K562 (cell line): ENCODE measurements at regions not wholly inside any gene's neighbourhood (a gene's known extent, or its start where the extent isn't known, plus 50 kb on each side); places are given as distances from the start of the nearest gene placed in this dataset.

Source experiments
- ATAC-seq: fragments of 200-7000 bp; cut with Tn5 transposase; 3 replicates; pipeline ENCODE4 v1.9.1; 2020; ENCODE audit warnings: moderate library complexity
- BruUV-seq: library from RNA; stranded (reverse); fragments of 400-500 nt; replicated peaks from 2 replicates; lab custom pipeline; 2021; lab: Mats Ljungman, UMichigan
- CTCF ChIA-PET: fragments of 300-600 bp; formaldehyde crosslinking; extraction: SDS; loops from one replicate; lab custom pipeline; 2021; ENCODE audit warnings: low intra/inter-chr PET ratio; lab: Yijun Ruan, JAX
- POLR2A ChIA-PET: fragments of 300-600, 350-650 bp; sonication (Branson Sonifier 250); formaldehyde crosslinking; extraction: SDS; loops from one replicate; lab custom pipeline; 2021; ENCODE audit warnings: antibody characterized with exemption, inconsistent platforms; lab: Yijun Ruan, JAX
- DNase-seq, 4 experiments: peaks; one replicate each; pipeline versions ENCODE4 v3.0.0 to v3.0.0-alpha.2; 2011 to 2018; ENCODE audit warnings: low spot score in 3 of 4, mixed read lengths in 3 of 4; ENCODE audit errors: extremely low read depth in 1 of 4
- FAIRE-seq: peaks from 2 replicates; lab custom pipeline; 2011; peaks lifted over from hg19 to GRCh38; lab: Jason Lieb, UNC
- H2AFZ ChIP-seq: 2 replicates; pipeline ENCODE4 v1.6.0; 2011; ENCODE audit warnings: low read depth, low read length, control low read depth, inconsistent platforms
- H3K27ac ChIP-seq: fragments of 200-600 bp; 3 replicates; pipeline ENCODE4 v1.8.0; 2011; ENCODE audit warnings: low read depth, mild to moderate bottlenecking, control low read depth, inconsistent platforms, low read length, moderate library complexity, mixed read lengths; ENCODE audit errors: extremely low read depth
- H3K27me3 ChIP-seq, 2 experiments: fragments of 300-600 bp in 1 of 2; 2 replicates in 1 of 2; 3 replicates in 1 of 2; pipeline versions ENCODE4 v1.6.0 to v1.8.0; 2011; ENCODE audit warnings: inconsistent platforms in 2 of 2, low read length in 2 of 2, mild to moderate bottlenecking in 1 of 2, mixed read lengths in 1 of 2, moderate library complexity in 1 of 2; ENCODE audit not compliant: control insufficient read depth in 2 of 2, insufficient read depth in 2 of 2
- H3K36me3 ChIP-seq: fragments of 300-600 bp; 3 replicates; pipeline ENCODE4 v1.8.0; 2011; ENCODE audit warnings: mild to moderate bottlenecking, low read length, inconsistent platforms; ENCODE audit not compliant: control insufficient read depth, insufficient read depth
- H3K4me1 ChIP-seq, 2 experiments: fragments of 200-600 bp in 1 of 2; replicated peaks in 1 of 2; 2 replicates in 1 of 2; 3 replicates in 1 of 2; pipeline versions ENCODE4 v1.5.1 to v1.8.0; 2011; ENCODE audit warnings: inconsistent platforms in 2 of 2, low read length in 2 of 2, mild to moderate bottlenecking in 1 of 2, mixed read lengths in 1 of 2, moderate library complexity in 1 of 2; ENCODE audit not compliant: control insufficient read depth in 2 of 2, insufficient read depth in 2 of 2
- H3K4me2 ChIP-seq: 2 replicates; pipeline ENCODE4 v1.6.1; 2011; ENCODE audit warnings: low read length, control low read depth, inconsistent platforms, mixed read lengths; ENCODE audit not compliant: insufficient read depth
- H3K4me3 ChIP-seq: fragments of 200-600 bp; sonication (generic), shearing (Covaris generic); 2 replicates; pipeline ENCODE4 v1.5.1; 2016; ENCODE audit warnings: control low read depth, inconsistent platforms
- H3K79me2 ChIP-seq: fragments of 200-600 bp; 3 replicates; pipeline ENCODE4 v1.8.0; 2011; ENCODE audit warnings: low read length, inconsistent platforms; ENCODE audit not compliant: control insufficient read depth, insufficient read depth
- H3K9ac ChIP-seq, 2 experiments: 2 replicates each; pipeline versions ENCODE4 v1.6.0 to v1.6.1; 2011; ENCODE audit warnings: low read depth in 2 of 2, low read length in 2 of 2, control low read depth in 1 of 2, inconsistent platforms in 1 of 2, mild to moderate bottlenecking in 1 of 2, mixed read lengths in 1 of 2; ENCODE audit not compliant: insufficient read depth in 1 of 2
- H3K9me1 ChIP-seq: one replicate; pipeline ENCODE4 v1.6.0; 2011; ENCODE audit warnings: inconsistent platforms, mild to moderate bottlenecking, low read length, moderate library complexity; ENCODE audit not compliant: control insufficient read depth, insufficient read depth
- H3K9me3 ChIP-seq: replicated peaks from 2 replicates; pipeline ENCODE4 v1.5.1; 2011; ENCODE audit warnings: low read depth, low read length, inconsistent platforms; ENCODE audit not compliant: control insufficient read depth, insufficient read depth
- H4K20me1 ChIP-seq: replicated peaks from 2 replicates; pipeline ENCODE4 v1.6.1; 2011; ENCODE audit warnings: low read length, inconsistent platforms, mixed read lengths; ENCODE audit not compliant: control insufficient read depth, insufficient read depth
- BCL6 ChIP-seq: fragments of 250-450 bp; sonication (Bioruptor Pico); IDR thresholded peaks from 2 replicates; pipeline ENCODE4 v1.4.0; 2020
- CHD1 ChIP-seq: fragments of 200-600 bp; sonication (generic); IDR thresholded peaks from one replicate; pipeline ENCODE4 v1.6.1; 2012; ENCODE audit warnings: mild to moderate bottlenecking, moderate library complexity, low read length, inconsistent platforms
- CXXC5 ChIP-seq: fragments of 250-450 bp; sonication (Bioruptor Pico); IDR thresholded peaks from 2 replicates; pipeline ENCODE4 v1.8.0; 2022; ENCODE audit warnings: inconsistent platforms, mild to moderate bottlenecking, moderate library complexity
- EWSR1 ChIP-seq: fragments of 450-650 bp; IDR thresholded peaks from 2 replicates; pipeline ENCODE4 v1.6.1; 2018; ENCODE audit warnings: borderline replicate concordance, mild to moderate bottlenecking, low read depth, moderate library complexity; ENCODE audit not compliant: partially characterized antibody
- NKRF ChIP-seq: fragments of 450-650 bp; IDR thresholded peaks from 2 replicates; pipeline ENCODE4 v1.6.1; 2016; ENCODE audit warnings: borderline replicate concordance
- YBX1 ChIP-seq: fragments of 450-650 bp; IDR thresholded peaks from 2 replicates; pipeline ENCODE4 v1.7.1; 2016; ENCODE audit warnings: mild to moderate bottlenecking
- ZNF133 ChIP-seq: fragments of 250-450 bp; sonication (Bioruptor Pico); IDR thresholded peaks from 2 replicates; pipeline ENCODE4 v1.4.0; 2020; ENCODE audit warnings: mild to moderate bottlenecking
- WGBS: fragments of 100-300 bp; shearing (Covaris generic); methylation state at CpG from one replicate; pipeline ENCODE4 v1.1.6; 2016; ENCODE audit warnings: low coverage, mixed read lengths; ENCODE audit not compliant: insufficient coverage; ENCODE audit errors: missing lambda C conversion rate; 5-methylcytosine and 5-hydroxymethylcytosine counted together
- in situ Hi-C: fragments of 300-500 bp; cut with MboI; formaldehyde crosslinking; loops from 4 replicates; pipeline ENCODE4 v1.15.0; 2018; ENCODE audit warnings: inconsistent platforms, mixed read lengths
- intact Hi-C: fragments of 100-400 bp; cut with micrococcal nuclease; formaldehyde crosslinking; loops from 2 replicates; pipeline ENCODE4 v1.14.2; 2022

DNA sequence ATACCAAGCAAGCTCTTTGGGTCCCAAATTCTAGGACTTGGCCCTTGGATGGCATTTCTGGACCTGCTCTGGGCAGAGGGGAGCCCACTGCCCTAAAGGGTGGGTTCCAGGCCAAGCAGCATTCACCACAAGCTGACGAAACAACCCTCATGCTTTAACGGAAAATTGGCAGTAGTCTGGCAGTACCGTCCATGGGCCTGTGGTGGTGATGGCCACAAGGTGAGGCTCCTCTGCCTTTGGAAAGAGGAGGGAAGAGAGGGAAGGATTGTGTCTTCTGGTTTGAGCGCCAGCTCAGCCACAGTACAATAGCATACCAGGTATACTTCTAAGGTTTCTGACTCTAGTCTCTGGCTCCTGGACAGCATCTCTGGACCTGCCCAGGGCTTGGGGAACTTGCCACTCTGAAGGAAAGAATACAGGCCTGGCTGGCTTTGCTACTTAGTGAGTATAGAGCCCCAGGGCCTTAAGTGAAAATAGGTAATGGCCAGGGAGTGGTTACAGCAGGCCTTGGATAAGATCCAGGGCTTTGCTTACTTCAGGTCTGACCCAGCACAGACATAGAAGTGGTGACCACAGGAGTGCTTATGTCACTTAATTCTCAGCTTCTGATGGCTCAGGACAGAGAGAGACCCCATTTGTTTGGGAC, 595.5 kb downstream of the LMO7 start:
- no peaks in the 10 kb centered on the region for H3K79me2 ChIP-seq
- CTCF ChIA-PET, result no interaction called here
- H3K4me2 ChIP-seq, result no peak overlapping the region
- DNase-seq, result no peak
- no peak overlapping the region for H2AFZ ChIP-seq
- no peak for ATAC-seq
- WGBS, result 0% methylated on average over 3 of the region's 4 CpGs
- no peaks in the 10 kb centered on the region for H3K36me3 ChIP-seq
- in situ Hi-C loops, result no loop called here
- no peaks in the 10 kb centered on the region for H3K9me1 ChIP-seq
- TF ChIP-seq EWSR1 (no peak), CHD1 (no peak), CXXC5 (CRISPR knock-in tag) (no peak)
- TF ChIP-seq, all 486 proteins: peak for 0
- POLR2A ChIA-PET, result no interaction called here
- Histone ChIP-seq H3K9ac (no peak overlapping the region), H3K4me1 (no peaks in the 10 kb centered on the region), H3K4me3 (no peak overlapping the region), H3K9me3 (no peaks in the 10 kb centered on the region), H3K27me3 (no peaks in the 10 kb centered on the region), H3K27ac (no peak overlapping the region), H4K20me1 (no peaks in the 10 kb centered on the region)
- intact Hi-C loops, result no loop called here
- no peak for FAIRE-seq
- no TSS peak for BruUV-seq

DNA sequence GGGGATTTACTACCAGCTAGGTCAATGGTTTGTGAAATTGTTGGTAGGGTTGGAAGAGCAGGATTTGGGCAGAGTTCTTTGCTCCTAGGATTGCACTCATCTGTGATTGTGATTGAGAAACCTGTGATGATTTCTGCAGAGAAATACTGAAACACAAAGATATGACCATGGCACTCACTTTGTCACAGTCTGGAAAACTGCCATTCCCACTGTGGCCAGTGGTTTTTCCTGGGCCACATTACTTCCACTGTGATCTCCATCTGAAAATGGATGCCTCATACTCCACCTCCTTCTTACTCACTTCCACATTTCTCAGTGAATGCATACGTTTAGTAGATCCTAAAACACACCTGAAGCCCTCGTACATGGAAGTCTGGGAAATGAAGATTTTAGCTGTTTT, 593.2 kb downstream of the LMO7 start:
- FAIRE-seq, result no peak
- CTCF ChIA-PET, result no interaction called here

More for the DNA sequence above, 593.2 kb downstream of the LMO7 start:
- Histone ChIP-seq H3K4me1 (no peaks in the 10 kb centered on the region), H2AFZ (no peak overlapping the region), H3K9me1 (no peaks in the 10 kb centered on the region), H3K36me3 (no peaks in the 10 kb centered on the region), H3K9ac (no peak overlapping the region), H4K20me1 (no peaks in the 10 kb centered on the region), H3K27ac (no peak overlapping the region), H3K4me3 (no peak overlapping the region), H3K4me2 (no peak overlapping the region), H3K9me3 (no peaks in the 10 kb centered on the region), H3K27me3 (no peaks in the 10 kb centered on the region), H3K79me2 (no peaks in the 10 kb centered on the region)
- TF ChIP-seq YBX1, result no peak
- TF ChIP-seq ZNF133 (CRISPR knock-in tag), result no peak
- TF ChIP-seq BCL6 (CRISPR knock-in tag), result no peak
- no peak for TF ChIP-seq NKRF
- DNase-seq (no peak), ATAC-seq (no peak)
- in situ Hi-C loops, result no loop called here
- intact Hi-C loops, result no loop called here
- POLR2A ChIA-PET, result no interaction called here
- no TSS peak for BruUV-seq
- WGBS, result 0% methylated on average over 2 of the region's 2 CpGs
